Left ventricle myocardium superior (tissue), 1 donor: ENCODE measurements at regions not wholly inside any gene's neighbourhood (a gene's known extent, or its start where the extent isn't known, plus 50 kb on each side); places are given as distances from the start of the nearest gene placed in this dataset.

Experiments
- ATAC-seq: fragments of 200-7000 bp; cut with Tn5 transposase; one replicate; pipeline ENCODE4 v1.9.1; 2020; ENCODE audit warnings: mild to moderate bottlenecking, moderate library complexity
- DNase-seq: peaks from one replicate; pipeline ENCODE4 v3.0.0-alpha.2; 2020
- intact Hi-C: fragments of 100-400 bp; cut with micrococcal nuclease; formaldehyde crosslinking; loops from one replicate; pipeline ENCODE4 v1.11.0; 2022
- donor health status: DM: no; HTN: yes; CAD: no; lungs with severe emphysema.

DNA sequence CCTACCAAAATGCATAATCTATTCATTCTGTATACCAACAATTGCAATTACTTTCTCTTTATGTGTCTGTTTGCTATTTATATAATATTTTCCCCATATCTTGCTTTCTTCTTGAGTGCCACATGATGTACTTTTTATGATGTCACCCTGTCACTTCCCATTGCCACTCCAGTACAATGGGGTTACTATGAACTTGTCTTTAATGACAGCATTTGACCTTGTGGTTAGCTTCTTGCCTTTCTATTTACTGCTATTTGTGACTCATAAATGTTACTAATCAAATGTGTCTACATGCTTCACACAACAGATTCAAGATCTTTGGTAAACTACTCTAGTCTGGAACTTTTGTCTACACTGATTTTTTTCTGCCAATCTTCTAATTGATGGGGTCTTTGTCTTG is 486.3 kb downstream of the NR4A2 start:
- DNase-seq = no peak
- intact Hi-C loops = no loop called here
- no peak for ATAC-seq

DNA sequence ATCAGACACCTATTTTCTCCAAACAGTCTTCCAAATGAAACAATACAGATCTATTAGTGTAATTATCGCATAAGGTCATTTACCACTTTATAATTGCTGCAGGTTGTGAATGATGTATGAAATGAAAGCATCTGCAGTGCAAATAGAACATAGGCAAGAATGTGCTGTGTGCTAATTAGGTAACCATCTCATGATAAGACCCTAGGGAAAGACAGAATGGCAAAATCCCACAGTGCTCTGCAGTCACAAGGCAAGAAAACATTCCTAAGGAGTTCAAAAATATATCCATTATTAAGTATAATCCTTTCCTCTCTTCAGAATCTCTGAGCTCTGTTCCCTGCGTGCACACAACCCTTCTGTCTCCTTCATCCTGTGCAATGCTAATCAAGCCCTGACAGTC is 488.1 kb downstream of the NR4A2 start:
- intact Hi-C loops = no loop called here
- DNase-seq (no peak), ATAC-seq (no peak)

DNA sequence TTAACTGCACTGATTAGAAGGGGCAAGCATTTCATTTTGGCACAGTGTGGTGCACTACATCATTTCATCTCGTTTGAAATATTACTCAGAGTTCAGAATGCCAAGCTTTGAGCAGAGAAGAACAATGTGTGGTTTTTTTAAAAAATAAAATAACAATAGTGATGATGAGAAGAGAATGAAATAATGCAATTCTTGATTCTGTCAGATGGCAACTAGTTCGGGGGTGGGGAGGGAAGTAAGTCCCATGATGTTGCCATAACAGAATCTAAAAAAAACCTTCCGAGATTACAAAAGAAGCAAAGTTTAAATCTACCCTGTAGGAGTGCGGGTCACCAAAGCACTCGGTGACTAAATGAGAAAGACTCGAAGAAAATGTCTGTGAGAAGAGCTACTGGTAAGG is 490.4 kb downstream of the NR4A2 start:
- DNase-seq (no peak), ATAC-seq (no peak)
- intact Hi-C loops = no loop called here

DNA sequence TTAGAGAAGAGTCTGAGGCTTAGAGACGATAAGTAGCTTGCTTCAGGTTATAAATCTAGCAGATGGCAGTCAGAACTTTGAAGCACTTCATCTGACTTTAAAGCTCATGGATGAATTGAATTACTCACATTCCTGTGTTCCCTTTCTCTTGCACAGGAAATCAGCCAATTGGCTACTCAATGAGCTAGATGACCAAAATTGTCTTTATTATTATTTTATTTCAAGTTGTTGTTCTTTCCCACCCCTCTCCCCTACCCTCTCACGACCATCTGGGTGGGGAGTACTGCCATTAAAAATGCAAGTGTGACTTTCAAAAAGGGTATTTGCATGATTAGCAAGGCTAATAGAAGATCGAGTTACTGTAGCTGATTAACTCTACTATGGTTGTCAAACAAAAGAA is 491.1 kb downstream of the NR4A2 start:
- no peak for ATAC-seq
- DNase-seq = no peak
- intact Hi-C loops = no loop called here

DNA sequence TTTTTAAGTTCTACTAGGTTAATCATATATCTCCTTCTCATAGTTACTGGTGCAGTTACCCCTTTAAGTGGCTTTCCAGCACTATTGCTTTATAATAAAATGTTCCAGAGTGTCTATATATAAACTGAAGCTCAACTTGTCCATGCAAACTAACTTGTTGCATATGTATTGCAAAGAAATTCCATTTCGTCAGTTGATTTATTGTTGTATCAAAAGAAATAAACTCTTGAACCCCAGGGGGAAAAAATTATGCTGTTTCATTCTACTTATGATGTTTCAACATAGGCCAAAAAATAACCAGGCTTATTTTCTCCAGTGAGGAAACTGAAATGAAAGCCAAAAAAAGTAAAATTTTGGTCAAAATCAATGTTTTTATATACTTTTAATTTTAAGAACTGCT is 491.9 kb downstream of the NR4A2 start:
- intact Hi-C loops = no loop called here
- no peak for ATAC-seq
- no peak for DNase-seq

DNA sequence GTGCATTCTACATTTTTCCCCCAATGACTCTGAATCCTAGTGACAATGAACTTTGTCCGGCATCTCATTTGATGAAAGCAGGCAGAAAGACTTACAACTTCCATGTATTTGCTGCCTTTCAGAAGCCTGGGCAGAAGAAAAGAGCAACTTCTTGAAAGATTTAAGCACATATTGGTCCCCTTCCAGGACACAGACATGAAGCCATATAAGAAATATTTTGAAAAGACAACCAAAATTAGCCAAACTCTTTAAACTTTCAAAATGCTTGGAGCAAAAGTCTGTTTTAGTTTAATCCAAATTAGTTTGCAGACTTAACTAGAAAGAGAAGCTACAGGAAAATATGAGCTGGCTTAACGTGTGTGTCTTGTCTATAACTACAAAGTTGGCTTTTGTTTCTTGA is 492.5 kb downstream of the NR4A2 start:
- DNase-seq (no peak), ATAC-seq (no peak)
- intact Hi-C loops = no loop called here

DNA sequence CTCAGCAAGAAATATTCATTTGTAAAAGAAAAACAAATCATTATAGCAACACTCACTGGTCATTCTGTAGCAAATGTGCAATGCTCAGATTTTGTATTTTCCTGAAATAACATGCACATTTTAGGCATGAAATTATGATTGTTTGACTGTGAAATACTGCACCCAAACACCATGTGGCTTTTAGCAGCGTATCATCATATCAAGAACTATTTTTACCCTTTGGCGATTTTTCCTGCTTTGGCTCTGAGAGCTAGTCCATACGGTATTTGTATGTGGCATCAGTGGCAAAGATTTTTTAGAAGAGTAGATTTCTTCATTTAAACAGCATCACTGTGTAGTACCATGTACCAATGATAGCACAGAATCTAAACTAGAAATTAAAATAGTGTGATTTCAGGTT is 493.1 kb downstream of the NR4A2 start:
- intact Hi-C loops = no loop called here
- DNase-seq = no peak
- no peak for ATAC-seq

DNA sequence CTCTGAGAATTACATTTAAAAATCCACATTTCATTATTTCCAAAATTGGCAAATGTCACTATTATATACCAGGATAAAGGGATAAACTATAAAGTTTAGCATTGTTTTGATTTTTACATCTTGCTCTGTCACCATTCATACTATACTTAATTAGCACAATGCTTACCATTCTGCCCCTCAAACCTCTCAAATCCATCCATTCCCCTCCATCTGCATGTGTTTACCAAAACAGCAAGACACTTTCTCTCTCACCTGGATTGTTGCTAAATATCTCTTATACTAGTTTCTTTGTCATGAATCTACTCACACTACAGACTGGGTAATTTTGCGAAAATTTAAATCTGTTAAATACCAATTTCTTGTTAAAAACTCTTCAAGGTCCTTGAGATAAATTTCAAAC is 496.1 kb downstream of the NR4A2 start:
- intact Hi-C loops = no loop called here
- no peak for ATAC-seq
- no peak for DNase-seq

DNA sequence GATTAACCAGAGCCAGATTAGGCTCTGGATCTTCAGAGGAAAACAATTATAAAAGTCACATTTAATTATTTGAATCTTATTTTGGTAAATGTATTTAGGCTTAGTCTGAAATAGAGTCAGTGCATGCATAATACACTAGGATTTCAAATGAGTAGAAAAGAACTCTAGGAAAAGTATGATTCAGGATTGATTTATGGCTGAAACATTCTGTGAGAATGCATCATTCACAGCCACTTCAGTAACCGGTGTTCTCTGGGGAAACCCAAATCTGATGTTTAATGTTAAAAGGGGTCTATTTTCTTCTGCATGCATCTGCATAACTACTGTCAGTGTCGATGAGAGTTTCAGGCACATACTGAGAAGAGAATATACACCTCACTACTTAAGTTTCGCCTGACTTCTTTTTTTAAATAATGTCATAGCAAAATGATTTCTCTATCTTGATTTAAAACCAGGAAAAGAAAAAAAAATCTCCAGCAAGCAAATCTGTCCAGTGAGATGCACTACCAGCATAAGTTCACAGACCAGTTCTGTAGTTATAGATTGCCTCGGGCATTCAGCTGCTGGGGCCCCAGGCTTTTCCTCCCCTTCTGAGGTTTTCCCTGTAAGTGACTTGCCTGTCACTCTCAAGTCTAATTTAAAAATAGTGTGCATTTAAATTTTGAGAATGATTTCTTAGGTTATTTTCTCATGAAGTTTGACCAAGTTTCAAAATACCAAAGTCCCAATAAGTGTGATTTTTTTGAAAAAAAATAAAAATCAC is 501.5 kb downstream of the NR4A2 start:
- intact Hi-C loops = no loop called here
- DNase-seq = no peak
- no peak for ATAC-seq

DNA sequence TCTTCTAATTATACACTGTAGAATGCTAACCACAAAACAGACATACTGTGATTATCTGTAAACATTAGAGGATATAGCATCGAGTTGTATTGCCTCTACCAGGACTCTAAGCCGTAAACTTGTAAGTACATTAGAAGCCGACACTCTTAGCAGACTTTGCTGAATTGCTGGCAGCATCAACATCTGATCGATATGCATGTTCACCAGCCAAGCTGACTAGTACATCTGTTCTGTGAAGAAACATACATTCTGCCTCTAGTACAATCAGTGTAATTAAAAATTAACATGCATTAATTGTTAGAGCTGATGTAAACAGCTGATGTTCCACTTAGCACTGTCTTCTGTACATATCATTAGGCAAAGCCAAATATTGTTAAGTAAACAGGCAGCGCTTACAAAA is 502.2 kb downstream of the NR4A2 start:
- no peak for DNase-seq
- no peak for ATAC-seq
- intact Hi-C loops = no loop called here

DNA sequence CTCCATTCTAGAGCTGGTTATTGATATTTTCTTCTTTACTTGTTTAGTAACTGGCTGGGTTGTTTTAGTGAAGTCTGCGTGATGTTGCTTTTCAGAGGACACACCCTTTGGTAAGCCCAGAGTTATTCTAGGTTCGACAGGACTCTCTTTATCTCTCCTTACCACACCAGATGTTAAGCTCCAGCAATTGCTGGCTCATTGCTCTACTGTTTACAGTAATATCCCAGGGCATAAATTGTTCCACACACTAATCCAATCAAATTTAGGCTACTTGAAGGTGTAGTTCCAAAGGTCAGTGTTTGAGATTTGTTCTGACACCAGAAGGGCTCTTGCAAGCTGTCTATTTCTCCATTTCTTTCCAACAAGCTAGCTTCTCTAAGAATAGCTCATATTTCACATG is 506.6 kb downstream of the NR4A2 start:
- ATAC-seq (no peak), DNase-seq (no peak)
- intact Hi-C loops = no loop called here

DNA sequence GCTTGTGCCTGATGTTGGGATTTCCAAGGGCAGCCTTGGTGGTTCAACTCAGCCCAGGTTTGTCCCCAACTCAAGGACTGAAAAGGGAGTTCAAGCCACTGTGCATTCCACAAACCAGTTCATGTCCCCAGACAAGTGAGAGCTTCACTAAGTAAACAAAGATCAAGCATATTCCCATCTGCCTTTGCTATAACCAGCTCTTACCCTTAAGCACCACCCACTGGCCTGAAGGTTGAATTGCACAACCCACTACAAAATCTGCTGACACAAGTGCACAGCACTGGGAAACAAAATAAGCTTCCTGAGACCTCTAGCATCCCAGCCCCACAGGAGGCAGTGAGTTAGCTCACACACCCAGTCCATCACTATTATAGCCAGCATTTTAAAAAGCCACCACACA is 516.7 kb downstream of the NR4A2 start:
- intact Hi-C loops = no loop called here
- ATAC-seq (no peak), DNase-seq (no peak)

DNA sequence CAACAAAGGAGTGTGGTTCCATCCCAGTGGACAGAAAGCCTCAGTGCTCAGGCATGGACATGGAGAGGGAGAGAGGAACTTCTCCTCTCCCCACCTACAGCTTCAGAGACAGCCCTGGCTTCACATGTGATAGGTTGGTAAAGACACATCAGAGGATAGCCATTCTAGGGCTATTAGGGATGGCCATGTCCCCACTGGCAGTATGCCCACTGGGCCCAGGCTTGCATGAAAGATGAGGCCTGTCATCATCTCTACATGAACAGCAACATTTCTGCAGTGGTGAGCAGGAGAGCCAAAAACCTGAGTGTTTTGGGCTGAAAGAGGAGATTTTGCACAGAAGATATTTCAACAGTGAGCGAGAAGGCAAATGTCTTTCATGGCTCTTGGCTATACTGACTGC is 517.2 kb downstream of the NR4A2 start:
- DNase-seq (no peak), ATAC-seq (no peak)
- intact Hi-C loops = no loop called here

DNA sequence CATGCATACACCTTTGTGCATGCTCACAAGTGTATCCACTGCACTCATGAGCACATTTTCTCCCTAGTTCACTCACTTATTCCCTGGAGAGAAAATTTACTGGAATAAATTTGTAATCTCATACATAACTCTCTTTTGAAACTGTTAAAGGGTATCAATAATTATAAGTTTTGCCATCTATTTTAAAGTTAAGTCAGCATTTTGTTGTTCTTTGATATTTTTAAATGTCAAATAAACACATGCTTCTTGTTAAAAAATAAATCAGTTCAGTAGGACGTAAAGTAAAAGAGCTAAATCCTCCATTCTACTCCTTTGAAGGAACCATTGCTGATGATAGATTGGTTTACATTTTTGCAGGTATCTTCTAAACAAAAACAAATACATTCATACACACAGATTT is 522.1 kb downstream of the NR4A2 start:
- intact Hi-C loops = no loop called here
- DNase-seq (no peak), ATAC-seq (no peak)

DNA sequence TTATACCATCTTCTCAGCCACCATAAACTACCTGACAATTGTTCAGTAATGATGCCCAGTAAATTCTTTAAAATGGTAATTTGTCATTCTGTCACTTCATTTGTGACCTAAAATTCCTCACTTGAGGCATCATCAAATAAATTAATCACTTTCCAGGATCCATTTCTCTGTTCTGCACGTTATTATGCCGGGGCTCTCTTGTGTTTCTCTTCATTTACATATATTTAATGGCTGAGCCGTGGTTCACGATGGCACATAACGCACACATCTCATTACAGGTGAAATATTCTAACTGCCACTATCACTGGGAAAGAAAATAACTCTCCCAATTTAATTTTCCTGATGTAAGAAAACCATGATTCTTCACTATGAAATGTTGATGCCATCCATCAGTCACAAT is 529.6 kb downstream of the NR4A2 start:
- intact Hi-C loops = no loop called here
- ATAC-seq (no peak), DNase-seq (no peak)

DNA sequence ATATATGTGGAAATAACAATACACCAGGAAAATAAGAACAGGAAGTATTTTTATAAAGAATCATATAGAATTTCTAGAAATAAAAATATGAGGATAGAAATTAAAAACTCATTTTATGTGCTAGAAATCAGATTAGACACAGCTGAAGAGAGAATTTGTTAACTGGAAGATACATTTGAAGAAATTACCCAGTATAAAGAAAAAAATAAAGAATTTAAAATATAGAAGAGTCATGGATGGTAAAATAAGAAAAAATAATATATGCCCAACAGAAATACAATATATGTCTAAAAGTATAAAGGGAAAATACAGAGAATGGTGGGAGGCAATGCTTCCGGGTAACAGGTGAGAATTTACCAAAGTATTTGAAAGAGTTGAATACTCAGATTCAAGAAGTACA is 539.9 kb downstream of the NR4A2 start:
- ATAC-seq (no peak), DNase-seq (no peak)
- intact Hi-C loops = no loop called here

DNA sequence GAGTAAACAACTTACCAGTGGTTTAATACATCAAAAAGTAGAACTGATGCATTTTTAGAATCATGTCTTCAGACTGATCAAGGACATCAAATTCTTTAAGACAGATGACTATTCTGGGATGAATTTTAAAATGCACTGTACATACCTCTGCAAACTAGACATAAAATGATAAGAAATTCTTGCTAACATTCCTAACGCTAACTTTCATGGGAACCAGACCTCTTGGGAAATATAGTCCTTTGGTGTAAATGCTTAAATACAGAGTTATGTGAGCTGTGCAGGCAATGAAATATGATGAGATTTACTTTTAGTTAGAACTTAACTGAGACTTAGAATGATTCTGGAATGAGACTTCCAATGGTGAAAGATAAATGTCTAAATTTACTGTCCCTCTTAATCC is 562.0 kb downstream of the NR4A2 start:
- DNase-seq = no peak
- intact Hi-C loops = no loop called here

DNA sequence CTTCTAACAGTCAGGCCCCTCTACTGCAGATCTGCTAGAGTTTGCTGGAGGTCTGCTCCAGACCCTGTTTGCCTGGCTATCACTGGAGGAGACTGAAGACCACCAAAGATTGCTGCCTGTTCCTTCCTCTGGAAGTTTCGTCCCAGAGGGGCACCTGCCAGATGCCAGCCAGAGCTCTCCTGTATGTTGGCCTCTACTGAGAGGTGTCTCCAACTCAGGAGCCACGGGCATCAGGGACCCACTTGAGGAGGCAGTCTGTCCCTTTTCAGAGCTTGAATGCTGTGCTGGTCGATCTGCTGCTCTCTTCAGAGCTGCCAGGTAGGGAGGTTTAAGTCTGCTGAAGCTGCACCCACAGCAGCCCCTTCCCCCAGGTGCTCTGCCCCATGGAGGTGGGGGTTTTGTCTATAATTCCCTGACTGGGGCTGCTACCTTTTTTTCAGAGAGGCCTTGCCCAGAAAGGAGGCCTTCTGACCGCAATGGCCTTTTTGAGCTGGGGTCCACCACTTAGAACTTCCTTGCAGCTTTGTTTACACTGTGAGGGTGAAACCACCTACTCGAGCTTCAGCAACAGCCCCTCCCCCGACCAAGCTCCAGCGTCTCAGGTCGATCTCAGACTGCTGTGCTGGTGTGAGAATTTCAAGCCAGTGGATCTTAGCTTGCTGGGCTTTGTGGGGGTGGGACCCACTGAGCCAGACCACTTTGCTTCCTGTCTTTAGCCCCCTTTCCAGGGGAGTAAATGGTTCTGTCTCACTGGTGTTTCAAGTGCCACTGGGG is 566.0 kb downstream of the NR4A2 start:
- intact Hi-C loops = no loop called here
- no peak for ATAC-seq
- no peak for DNase-seq

More for the DNA sequence above, 562.0 kb downstream of the NR4A2 start:
- no peak for ATAC-seq

DNA sequence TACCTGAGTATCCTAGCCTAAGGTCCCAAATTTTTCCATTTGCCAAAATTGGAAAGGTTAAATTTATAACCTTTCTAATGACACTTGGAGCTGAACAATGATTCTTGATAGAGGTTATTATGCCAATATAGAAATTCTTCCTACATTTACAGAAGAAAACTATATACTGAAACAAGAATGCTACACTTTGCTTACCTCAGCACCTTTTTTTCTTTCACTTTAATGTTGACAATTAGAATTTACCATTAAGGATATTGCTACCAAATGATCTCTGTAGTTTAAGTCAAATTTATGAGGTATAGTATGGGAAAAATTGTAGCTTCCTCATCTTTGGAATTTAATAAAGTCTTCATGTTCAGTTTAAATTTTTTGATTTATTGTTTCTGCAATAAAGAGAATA is 577.0 kb downstream of the NR4A2 start:
- intact Hi-C loops = no loop called here
- ATAC-seq (no peak), DNase-seq (no peak)

DNA sequence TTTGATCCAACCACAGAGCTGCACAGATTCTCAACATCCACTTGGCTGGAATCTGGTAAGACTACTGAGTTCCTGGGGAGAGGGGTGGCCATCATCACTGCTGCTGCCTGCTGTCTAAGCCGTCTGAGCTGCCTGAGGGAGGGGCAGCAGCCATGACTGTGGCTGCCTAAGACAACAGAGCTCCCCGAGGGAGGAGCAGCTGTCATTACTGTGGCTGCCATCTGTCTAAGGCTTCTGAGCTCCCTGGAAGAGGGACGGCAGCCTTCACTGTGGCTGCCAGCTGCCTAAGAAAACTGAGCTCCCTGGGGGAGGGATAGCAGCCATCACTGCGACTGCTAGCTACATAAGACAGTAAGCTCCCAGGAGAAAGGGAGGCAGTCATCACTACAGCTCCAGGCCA is 584.4 kb downstream of the NR4A2 start:
- no peak for ATAC-seq
- intact Hi-C loops = no loop called here
- no peak for DNase-seq

DNA sequence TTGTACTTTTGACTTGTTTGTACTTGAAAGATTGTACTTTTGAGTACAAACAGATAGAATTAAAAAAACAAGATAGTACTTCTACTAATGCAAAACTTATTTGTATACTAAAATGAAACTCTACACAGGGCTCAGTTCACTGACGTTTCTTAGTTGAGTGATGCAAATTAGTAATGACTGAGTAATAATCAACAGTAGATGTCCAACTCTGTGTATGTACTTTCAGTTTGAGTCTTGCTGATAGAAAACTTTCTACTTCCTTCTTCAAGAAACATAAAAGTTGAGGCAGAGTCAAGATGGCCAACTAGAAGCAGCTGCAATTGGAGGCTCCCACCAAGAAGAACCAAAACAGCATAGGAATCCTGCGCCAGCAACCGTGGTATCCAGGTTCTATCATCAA is 585.0 kb downstream of the NR4A2 start:
- no peak for DNase-seq
- intact Hi-C loops = no loop called here
- no peak for ATAC-seq
